ENCODE measurements at regions not wholly inside any gene's neighbourhood (a gene's known extent, or its start where the extent isn't known, plus 50 kb on each side); places are given as distances from the start of the nearest gene placed in this dataset.

DNA sequence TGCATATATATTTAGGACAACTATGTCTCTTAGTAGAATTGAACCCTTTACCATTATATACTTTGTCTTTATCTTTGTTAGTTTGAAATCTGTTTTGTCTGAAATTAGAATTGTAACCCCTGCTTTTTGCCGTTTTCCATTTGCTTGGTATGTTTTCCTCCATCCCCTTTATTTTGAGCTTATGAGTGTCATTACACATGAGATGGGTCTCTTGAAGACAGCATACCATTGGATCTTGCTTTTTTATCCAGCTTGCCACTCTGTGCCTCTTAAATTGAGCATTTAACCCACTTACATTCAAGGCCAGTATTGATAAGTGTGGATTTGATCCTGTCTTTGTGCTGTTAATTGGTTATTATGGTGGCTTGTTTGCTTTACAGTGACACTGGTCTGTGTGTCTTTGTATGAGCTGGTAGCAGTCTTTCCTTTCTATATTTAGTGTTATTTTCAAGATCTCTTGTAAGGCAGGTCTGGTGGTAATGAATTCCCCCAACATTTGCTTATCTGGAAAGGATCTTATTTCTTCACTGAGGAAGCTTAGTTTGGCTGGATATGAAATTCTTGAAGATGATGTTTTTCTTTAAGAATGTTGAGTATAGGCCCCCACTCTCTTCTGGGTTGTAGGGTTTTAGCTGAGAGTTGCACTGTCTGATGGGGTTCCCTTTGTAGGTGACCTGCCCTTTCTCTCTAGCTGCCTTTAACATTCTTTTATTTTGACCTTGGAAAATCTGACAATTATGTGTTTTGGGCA lies 149.5 kb downstream of the AHR start:
- TF ChIP-seq CTCF (IDR thresholded peaks at IDR 0.05; ENCODE audit: insufficient read depth, missing control alignments), result no peak
- DNase-seq (ENCODE audit: insufficient read length, low spot score) (no peak), FAIRE-seq (no peak)

- TF ChIP-seq CTCF (IDR thresholded peaks at IDR 0.05; ENCODE audit: insufficient read depth, missing control alignments), result no peak
- FAIRE-seq, result no peak
- DNase-seq (ENCODE audit: insufficient read length, low spot score), result no peak
These were observed 150.3 kb downstream of the AHR start for GRCh38 chr7:17448479-17449423.

- FAIRE-seq (no peak), DNase-seq (ENCODE audit: insufficient read length, low spot score) (no peak)
- no peak for TF ChIP-seq CTCF (IDR thresholded peaks at IDR 0.05; ENCODE audit: insufficient read depth, missing control alignments)
These were observed 158.1 kb downstream of the AHR start for GRCh38 chr7:17456541-17456940.

DNA sequence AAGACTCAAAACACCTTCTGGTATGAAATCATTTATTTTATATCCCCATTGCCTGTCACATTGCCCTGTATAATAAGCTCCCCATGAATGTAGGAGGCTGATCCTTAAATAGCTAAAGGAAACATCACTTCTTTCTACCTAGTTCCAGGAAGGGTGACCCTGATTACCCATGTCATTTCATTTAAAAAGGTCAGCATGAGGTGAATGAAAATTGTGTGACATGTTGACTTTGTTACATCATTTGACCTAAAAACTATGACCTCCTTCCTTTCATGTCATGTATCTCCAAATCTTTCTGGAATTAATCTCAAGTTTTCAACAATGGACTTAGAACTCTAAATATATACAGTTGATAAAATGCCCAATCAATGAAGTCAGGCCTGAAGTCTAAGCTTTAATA lies 161.5 kb downstream of the AHR start:
- FAIRE-seq (no peak), DNase-seq (ENCODE audit: insufficient read length, low spot score) (no peak)
- no peak for TF ChIP-seq CTCF (IDR thresholded peaks at IDR 0.05; ENCODE audit: insufficient read depth, missing control alignments)

DNA sequence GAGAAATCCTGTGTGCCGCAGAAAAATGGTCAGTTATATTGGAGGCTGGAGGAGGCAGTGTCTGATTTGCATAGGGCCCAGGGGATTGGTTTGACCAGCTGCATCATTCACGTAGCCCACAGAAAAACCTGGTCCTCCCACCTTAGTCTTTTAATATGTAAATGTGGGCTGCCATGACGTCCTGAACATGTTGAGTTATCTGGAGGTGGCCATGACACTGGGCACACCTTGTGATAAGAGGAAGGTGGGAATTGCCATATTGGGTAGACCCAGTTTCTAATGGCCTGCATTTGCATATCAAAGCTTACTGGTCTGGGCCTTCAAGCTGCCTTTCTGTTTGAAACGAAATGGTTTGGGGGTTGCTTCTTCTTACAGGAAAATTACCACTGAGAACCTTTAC lies 162.2 kb downstream of the AHR start:
- FAIRE-seq, result no peak
- TF ChIP-seq CTCF (IDR thresholded peaks at IDR 0.05; ENCODE audit: insufficient read depth, missing control alignments), result no peak
- no peak for DNase-seq (ENCODE audit: insufficient read length, low spot score)

DNA sequence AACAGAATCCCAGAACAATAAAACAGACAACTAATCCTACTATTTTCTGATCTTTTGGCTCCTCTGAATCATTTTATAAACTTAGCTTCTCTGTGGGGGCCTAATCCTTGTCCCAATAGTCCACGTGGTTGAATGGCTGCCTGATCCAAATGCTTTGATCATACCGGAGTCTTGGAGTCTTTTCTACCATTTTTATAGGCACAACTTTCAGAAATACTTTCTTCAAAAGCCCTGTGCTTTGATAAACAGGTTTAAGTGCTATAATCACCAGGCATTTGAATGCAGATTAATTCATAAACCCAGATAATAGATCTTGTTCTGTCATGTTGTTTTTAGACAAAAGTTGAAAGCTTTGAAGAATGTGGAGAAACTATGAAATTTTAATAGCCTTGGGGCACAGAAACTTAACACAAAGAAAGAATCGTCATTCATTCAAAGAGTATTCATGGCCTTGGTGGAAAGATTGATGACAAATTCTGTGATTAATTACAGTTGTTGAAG lies 163.7 kb downstream of the AHR start:
- TF ChIP-seq CTCF (IDR thresholded peaks at IDR 0.05; ENCODE audit: insufficient read depth, missing control alignments), result no peak
- no peak for FAIRE-seq
- no peak for DNase-seq (ENCODE audit: insufficient read length, low spot score)
